ENCODE measurements at regions not wholly inside any gene's neighbourhood (a gene's known extent, or its start where the extent isn't known, plus 50 kb on each side); places are given as distances from the start of the nearest gene placed in this dataset.
"Not testable (repeated sequence)": the region's sequence is repeated elsewhere in the genome, so short reads cannot be mapped to it uniquely, and the experiment has no call there.

DNA sequence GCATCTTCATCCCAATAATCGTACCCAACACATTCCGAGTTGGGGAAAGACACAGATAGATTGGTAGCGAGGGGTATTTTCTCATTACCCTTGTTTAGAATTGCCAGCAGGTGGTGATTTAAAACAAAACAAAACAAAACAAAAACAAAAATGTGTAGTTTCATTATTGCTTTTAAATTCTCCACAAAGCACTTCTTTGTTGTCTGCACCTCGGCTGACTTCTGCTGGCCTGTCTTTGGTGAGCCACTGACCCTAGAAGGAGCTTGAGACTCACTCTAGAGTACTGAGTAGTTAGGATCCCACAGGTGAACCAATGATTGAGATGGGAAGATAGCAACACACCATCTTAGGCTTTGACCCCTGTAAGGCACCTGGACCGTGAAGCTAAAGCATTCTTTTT is 105.4 kb upstream of the BET1 start:
- no peak for DNase-seq (ENCODE audit: low spot score)

DNA sequence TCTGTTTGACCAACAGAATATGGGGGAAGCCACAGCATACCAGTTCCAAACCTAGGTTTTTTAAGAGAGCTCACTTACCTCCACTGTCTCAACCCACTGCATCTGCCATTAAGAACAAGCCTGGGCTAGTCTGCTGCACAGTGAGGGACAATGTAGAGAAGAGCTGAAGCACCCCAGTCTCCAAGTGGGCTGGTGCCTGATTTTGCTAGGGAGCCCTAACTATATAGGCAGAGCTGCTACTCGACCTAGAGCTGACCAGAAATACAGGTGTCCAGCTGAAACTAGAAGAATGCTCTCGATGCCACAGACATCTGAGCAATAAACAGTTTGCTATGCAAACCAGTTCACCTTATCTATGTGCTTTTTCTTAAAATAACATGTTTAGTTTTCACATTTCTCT is 106.9 kb upstream of the BET1 start:
- no peak for DNase-seq (ENCODE audit: low spot score)

DNA sequence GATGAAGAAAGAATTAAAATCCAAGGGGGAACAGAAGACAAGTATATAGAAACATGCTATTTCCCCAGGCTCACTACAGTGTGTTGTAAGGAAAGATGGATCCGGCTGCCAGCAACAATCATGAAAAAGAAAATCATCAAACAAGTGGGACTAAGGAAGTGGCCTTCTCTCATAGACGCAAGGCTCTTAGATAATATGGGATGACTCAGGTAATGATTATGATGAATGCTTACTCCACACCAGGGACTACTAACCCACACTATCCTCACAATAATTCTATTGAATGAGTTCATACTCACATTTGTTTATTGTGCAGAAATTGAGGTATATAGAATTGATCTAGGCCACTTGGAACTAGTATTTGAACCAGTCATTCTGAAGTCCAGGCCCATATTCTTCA is 111.2 kb upstream of the BET1 start:
- no peak for DNase-seq (ENCODE audit: low spot score)

DNA sequence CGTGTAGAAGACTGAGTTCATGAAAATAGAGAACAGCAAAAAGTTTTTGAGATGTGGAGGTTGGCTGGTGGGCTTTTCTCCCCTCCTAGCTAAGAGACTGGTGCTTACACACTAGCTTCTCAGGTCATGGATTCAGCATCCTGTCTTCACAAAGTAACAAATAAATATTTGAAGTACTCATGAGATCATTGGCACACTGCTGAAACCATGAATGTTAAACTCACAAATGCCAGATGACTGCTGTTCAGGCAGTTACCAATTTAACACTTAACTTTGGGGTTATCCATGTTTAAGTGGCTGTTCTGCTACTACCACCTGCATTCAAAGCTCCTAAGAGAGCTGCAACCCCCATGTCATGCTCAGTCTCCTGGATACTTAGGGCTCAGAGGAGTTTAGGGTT is 119.0 kb upstream of the BET1 start:
- no peak for DNase-seq (ENCODE audit: low spot score)

DNA sequence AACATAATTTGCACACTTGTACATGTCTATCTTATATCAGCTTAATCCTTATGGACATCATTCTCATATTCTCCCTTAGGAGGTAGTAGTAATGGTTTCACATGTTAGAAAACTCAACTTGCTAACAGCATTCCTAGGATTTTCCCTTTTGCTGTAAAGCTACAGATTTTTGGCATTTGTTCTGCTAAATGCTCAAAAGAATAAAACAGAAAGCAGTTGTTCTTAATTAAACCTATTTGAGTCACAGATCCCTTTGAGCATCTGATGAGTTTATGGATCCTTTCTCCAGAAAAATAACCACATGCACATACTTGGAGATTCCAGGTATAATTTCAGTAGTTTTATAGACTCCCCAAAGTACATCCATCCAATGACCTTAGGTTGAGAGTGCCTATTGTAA is 122.9 kb upstream of the BET1 start:
- DNase-seq (ENCODE audit: low spot score), result no peak

DNA sequence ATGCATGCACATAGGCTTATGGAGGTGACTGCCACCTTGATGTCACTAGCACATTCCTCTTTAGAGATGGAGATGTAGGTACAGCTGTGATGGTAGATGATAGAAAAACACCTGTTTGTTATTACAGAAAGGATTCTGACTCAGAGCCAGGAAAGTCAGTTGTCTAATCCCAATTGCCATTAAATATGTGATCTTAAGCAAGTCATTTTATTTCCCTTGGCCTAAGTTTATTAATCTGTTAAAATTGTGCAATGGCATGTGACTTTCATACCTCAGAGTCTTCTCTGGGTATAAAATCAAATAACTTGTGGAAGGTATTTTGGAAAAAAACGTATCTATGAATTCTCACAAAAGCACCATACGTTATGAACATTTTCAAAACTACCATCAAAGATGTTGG is 123.9 kb upstream of the BET1 start:
- no peak for DNase-seq (ENCODE audit: low spot score)

DNA sequence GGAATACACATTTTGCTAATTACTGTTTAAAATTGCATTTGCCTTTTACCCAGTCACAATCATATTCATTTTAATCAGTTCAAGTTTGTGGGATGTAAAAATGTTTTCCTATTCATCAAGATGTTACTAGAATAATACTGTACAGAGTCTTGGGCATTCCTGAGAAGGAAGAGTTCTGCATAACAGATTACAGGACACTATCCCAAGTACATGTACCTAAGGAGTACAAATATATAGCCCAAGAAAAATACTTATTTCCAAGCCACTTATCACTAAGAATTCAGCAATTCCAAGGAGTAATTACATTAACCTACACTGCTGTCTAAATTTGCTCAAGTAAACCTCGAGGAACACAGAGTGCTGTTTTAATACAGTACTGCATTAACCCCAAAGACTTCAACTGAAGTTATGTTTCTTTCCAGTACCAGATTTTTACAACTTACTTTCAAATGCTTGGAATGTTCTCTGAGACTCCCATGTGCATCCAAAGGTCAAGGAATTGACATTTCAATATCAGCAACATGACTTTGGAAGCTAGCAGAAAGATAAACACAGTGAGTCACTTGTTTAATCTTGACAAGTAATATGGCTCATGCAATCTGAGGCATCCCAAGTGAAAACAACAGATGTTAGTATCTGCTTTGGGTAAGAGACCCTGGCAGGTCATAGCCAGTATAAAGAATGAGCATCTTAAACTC is 125.4 kb upstream of the BET1 start:
- no peak for DNase-seq (ENCODE audit: low spot score)

DNA sequence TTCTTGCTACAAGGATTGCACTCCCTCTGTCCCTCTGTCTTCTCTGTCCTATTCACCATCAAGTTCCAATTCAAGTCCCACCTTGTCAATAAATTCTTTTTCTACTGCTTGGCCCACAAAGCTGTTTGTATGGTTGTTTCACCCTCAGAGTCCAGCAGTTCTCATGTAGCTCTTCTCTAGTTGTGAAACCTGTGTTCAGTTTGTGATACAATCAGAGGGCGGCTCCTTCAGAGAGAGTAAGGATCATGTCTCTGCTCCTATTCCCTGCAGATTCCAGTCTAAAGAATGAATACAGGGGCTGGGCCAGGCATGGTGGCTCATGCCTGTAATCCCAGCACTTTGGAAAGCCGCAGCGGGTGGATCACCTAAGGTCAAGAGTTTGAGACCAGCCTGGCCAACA is 126.6 kb upstream of the BET1 start:
- DNase-seq (ENCODE audit: low spot score), result no peak

DNA sequence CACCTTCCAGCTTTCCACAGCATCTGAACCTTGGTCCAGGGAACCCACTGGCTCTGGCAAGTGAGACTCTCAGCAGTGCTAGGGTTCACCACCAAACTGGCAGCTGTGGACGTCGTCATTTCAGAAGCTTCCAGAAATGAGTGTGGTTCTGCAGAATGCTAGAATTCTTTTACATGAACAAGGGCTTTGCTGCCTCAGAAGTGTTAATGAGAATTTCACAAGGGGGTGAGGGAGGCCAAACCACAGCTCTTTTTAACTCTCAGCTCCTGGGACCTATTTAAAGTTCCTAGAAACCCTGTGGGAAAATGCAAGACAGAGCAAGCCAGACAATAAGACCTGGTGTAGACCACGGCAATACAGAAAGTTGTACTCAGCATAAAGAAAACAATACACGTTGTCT is 129.3 kb upstream of the BET1 start:
- DNase-seq (ENCODE audit: low spot score), result no peak

DNA sequence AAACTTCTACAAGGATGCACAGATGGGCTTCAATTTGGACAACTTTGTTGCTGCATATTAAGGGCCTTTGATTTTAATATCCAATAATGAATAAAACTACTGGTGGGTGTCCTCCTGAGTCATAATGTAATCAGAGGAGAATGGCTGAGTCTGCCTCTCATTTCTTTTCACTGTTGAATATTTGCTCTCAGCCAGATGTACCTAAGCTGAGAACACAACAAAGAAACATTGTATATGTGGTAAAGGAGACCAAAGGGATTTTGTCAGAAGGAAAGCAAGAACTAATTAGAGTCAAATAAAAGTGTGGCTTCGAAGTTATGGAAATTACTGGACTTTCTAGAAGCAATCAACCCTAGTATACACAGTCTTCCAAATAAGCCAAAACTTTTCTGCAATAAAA is 131.0 kb upstream of the BET1 start:
- no peak for DNase-seq (ENCODE audit: low spot score)

DNA sequence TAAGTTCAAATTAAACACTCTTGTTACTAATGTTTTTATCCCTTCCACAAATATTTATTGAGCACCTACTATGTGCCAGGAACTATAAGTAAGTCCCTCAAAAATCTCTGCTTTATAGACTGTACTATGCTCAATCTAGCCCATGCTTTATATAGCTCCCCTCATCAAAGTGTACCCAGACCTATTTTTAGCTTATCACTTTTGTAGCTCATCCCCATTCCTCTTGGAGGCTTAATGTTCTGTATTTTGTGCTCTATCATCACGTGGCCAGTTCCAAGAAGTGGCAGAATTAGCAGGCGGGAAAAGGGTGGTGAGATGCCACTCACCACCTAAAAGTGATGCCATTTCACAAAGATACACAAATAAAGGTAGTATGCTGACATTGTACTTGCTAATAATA is 138.1 kb upstream of the BET1 start:
- no peak for DNase-seq (ENCODE audit: low spot score)

DNA sequence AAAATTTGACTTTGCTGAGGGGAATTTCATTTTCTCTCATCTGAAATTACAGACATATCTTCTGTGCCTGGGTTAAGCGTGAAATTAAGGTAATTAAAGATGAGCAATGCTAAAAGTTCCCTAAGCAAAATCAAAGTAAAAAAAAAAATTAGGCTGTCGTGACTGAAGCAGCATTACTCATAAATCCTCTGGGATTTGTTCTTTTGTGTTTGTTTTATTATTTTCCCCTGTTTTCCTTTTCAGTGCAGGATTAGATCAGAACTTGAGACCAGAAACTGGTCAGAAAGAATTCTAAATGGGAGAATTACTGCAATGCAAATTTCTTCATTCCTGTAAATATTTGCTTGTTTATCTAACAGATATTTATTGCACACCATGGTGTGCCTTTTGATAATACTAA is 141.4 kb upstream of the BET1 start:
- no peak for DNase-seq (ENCODE audit: low spot score)

DNA sequence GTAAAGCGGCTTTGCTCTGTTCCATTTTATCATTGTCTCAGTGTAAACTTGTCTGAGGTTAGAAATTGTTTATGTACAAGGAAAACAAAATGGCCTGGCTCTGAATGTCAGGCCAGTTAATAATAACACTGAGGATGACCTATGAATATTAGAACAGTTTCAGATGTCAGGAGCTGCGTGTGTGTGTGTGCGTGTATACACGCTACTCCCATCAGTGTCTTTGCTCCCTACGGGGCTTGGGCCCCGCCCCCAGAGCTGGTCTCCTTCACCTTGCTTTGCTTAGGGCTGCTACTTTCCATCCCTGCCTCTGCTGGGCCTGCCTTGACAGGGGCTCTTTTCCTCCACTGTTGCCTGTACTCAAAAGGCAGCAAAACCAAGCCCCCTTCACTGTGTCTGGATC is 142.3 kb upstream of the BET1 start:
- no peak for DNase-seq (ENCODE audit: low spot score)

DNA sequence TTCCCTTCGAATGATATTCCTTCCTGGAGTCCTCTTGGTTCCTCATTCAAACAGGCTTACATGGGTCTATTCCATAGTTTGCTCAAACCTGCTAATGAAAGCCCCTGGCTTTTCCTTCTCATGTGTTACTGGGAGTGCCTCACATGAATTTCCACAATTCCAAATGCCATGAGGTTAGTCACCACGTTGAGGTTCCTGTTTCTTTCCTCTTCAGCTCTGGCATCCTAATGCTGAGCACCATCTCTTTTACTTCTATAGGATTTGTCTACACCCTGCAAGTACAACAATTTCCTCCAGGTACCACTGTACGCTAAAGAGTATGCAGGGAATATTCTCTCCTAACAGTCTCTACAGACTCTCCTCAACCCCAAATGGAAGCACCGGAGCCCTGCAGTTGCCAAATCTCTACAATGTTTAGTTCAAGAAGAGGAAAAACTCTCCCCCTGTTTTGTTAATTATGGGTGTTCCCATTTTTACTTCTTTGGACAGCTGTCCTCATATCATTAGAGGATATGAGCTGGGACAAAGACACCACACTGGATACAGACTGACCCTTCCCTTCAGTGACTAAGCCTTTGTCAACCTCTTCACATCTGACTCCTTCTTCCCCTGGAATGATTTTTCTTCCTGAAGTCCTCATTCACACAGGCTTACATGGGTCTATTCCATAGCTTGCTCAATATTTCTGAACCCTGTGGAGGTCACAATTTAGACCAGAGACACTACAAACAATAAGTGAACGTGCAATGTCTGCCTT is 145.8 kb upstream of the BET1 start:
- DNase-seq (ENCODE audit: low spot score), result no peak

DNA sequence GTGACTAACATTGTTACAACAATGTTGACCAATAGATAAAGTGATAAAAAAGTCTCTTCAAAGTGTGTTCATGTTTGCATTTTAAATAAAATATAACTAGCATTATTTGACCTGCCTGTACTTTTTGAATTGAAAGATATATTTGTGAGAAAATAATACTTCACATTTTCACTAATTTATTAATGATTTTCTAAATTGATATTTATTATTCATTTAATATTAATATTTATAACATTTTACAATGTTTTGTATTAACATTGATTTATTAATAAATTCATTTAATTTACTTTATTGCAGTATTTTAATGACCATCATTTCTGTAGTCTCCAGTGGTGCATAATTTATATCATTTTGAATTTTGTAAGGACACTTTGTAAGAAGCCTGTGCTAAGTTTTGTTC is 150.0 kb upstream of the BET1 start:
- DNase-seq (ENCODE audit: low spot score), result no peak

DNA sequence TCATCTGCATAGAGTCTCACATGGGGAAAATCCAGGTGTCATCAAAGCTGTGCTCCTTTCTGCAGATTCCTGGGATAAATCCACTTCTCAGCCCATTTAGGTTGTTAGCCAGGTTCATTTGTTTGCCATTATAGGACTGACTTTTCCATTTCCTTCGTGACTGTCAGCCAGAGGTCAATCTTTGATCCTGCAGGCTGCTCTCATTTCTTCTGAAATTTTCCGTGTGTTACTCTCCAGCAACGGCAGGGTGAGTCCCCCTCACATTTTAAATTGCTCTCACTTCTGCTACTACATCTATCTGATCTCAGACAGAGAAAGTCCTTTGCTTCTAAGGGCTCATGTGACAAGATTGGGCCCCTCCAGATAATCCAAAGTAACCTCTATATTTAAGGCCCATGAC is 150.7 kb upstream of the BET1 start:
- DNase-seq (ENCODE audit: low spot score), result no peak

DNA sequence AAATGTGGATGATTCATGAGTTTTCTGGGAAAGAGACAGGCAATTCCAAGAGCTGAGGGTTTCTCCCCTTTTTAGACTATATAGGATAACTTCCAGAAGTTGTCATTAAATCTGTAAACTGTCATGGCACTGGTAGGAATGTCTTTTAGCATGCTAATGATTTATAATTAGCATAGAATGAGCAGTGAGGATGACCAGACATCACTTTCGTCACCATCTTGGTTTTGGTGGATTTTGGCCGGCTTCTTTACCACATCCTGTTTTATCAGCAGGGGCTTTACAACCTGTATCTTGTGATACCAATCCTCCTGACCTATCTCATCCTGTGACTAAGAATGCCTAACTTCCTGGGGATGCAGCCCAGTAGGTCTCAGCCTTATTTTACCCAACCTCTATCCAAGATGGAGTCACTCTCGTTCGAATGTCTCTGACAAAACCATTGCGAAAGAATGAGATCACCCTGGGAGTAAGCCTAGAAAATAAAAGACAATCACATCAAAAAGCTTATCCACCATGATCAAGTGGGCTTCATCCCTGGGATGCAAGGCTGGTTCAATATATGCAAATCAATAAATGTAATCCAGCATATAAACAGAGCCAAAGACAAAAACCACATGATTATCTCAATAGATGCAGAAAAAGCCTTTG is 153.6 kb upstream of the BET1 start:
- not testable (repeated sequence) for DNase-seq (ENCODE audit: low spot score)

DNA sequence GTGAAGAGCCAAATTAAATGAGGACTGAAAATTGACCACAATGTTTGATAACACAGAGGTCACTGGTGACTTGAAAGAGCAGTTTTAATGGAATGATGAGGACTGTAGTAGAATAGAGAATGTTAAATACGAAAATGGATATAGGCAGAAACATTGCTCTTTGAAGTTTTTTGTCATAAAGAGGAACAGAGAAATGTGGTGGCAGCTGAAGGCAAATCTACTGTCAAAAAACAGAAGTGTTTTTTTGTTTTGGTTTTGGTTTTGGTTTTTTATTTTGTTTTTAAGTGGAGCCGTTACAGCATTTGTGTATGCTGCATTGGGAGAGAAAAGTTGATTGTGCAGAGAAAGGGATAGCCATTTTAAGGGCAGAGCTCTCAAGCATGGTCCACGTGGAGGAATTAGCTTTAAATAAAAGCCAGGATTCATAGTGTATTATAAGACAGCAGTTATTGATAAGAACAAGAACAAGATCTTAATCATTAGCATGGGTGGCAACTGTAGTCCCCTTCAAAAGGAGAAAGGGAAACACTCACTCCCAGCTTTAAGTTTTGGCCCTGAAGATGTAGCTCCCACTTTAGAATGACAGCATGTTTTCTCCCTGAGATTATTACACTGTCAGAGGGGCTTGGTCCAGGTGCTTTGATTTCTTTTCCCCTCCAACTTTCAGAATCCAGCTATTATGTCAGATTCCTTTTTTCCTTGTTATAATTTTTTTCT is 156.7 kb upstream of the BET1 start:
- DNase-seq (ENCODE audit: low spot score), result no peak

DNA sequence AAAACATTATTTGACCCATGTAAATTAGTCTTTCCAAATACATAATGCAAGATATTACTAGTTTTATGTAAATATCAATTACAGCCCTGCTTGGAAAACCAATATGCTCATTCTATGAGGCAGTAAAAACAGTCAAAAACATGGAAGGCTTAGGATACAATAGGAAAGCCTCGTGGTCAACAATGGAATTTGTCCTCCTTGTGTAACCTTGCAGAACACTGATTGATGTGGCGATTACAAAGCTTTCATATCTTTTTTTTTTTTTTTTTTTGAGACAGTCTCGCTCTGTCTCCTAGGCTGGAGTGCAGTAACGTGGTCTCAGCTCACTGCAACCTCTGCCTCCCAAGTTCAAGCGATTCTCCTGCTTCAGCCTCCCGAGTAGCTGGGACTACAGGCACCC is 157.3 kb upstream of the BET1 start:
- no peak for DNase-seq (ENCODE audit: low spot score)

DNA sequence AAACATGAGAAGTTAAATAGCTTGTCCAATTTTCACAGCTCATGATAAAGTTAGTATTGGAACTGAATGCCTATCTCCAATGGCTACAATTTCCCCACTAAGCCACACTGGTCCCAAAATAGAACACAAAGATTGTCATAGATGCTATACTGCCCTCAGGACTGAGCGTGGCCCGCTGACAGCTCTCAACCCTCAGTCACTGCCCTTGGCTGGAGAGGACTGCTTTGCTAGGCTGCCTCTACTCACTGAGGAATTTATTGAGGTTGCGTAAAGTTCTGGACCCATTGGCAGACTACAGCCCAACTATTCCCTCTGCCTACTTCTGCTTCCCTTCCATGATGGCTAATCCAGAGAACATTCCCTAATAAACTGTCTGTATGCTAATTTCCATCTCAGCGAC is 165.5 kb upstream of the BET1 start:
- DNase-seq (ENCODE audit: low spot score), result no peak

DNA sequence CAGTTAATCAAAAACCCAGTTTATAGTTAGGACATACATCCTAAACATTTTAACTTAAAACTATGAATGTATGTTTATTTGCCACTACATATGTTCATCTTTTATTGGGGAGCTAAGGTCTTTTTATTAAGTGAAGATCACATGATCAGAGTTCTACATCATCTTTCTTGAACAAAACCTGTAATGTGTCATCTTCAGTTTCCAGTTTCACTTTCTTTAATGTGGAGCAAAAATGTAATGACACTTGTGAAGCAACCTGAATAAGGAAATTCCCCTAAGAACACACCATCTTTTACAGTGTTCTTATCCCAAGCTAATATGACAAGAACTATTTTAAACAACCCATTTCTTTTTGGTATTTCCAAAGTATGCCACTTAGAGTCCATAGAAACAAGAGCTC is 166.7 kb upstream of the BET1 start:
- no peak for DNase-seq (ENCODE audit: low spot score)

DNA sequence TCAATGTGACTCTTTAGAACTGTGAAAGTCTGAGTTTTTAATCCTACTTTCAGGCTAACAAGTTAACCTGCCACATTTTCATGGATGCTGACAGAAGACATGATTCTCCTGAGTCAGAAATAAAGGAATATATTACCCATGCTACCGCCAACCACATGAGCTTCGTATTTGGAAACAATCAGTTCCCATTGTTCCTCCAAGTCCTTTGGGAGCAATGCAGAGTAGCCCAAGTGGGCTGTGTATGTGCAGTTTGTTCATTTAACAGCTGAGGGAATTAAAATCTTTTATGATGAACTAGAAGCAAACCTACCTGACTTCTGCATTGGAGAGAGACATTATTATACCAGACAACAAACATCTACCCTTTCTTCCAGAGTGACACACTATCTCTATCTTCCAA is 169.3 kb upstream of the BET1 start:
- no peak for DNase-seq (ENCODE audit: low spot score)

DNA sequence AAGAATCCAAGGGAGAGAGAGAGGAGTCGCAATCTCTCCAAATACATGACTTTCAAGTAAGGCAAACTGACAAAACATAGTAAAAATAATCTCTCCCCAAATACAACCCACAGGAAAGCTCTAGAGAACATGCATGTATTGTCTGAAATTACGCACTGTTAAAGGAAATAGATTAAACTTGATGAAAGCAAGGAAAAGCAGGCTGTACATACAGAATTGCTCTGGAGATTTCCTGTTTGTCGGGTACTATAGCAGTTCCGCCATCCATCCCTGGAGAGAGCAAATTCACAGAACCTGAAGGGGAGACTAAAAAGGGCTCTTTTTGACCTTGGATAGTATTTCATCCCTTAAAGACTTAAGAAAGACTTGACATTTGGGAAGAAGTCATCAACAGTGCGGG is 170.2 kb upstream of the BET1 start:
- DNase-seq (ENCODE audit: low spot score), result no peak

Data from CD4-positive, alpha-beta T cell treated with Interleukin-15 for 4 hours (primary cell).